GM12872 (cell line): ENCODE measurements at regions not wholly inside any gene's neighbourhood (a gene's known extent, or its start where the extent isn't known, plus 50 kb on each side); places are given as distances from the start of the nearest gene placed in this dataset.

ENCODE experiments used
- TF ChIP-seq, protein P1 (sequence below): IDR thresholded peaks from 3 replicates; pipeline ENCODE4 v1.5.1; 2011; ENCODE audit warnings: low read depth, mild to moderate bottlenecking, low read length, moderate library complexity; ENCODE audit not compliant: insufficient read depth

- TF ChIP-seq, protein P1, sequence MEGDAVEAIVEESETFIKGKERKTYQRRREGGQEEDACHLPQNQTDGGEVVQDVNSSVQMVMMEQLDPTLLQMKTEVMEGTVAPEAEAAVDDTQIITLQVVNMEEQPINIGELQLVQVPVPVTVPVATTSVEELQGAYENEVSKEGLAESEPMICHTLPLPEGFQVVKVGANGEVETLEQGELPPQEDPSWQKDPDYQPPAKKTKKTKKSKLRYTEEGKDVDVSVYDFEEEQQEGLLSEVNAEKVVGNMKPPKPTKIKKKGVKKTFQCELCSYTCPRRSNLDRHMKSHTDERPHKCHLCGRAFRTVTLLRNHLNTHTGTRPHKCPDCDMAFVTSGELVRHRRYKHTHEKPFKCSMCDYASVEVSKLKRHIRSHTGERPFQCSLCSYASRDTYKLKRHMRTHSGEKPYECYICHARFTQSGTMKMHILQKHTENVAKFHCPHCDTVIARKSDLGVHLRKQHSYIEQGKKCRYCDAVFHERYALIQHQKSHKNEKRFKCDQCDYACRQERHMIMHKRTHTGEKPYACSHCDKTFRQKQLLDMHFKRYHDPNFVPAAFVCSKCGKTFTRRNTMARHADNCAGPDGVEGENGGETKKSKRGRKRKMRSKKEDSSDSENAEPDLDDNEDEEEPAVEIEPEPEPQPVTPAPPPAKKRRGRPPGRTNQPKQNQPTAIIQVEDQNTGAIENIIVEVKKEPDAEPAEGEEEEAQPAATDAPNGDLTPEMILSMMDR, result no peak
These were observed 254.4 kb upstream of the NCKAP5 start for GRCh38 chr2:133822517-133823225.

DNA sequence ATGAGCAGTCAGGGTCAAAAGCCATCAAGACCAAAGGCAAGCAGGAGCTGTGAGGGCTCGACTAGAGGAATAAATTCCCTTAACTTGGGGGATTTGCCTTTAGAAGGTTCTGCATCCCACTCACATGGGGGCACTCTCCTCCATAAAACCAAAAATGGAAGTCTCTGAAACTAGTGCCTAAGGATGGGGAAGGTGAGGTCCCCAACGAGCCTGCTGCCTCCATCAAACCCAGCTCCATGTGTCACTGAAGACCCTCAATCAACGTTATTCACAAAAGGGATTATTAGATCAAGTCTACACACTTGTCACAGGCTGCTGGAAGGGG lies 254.9 kb upstream of the NCKAP5 start:
- TF ChIP-seq, protein P1, result no peak

- TF ChIP-seq, protein P1, result no peak
These were observed 256.6 kb upstream of the NCKAP5 start for GRCh38 chr2:133824869-133825268.

- TF ChIP-seq, protein P1, result no peak
These were observed 257.5 kb upstream of the NCKAP5 start for GRCh38 chr2:133825778-133826177.

DNA sequence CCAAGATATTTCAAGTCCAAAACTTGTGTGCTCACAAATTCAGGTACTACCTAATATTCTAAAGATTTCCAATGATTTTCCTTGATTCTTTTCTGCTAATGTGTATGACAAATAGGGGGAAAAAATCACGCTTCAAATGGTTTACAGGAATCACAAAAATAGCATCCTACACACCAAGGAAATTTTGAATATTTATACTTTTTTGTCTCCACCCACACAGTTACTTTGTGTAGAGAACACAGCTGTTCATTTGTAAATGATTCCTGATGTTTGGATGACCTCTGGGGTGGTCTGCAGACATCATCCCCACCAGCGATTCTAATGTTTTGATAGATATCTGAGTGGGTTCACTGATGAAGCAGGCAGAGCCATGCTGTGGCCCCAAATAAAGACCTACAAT lies 260.6 kb upstream of the NCKAP5 start:
- TF ChIP-seq, protein P1, result no peak

DNA sequence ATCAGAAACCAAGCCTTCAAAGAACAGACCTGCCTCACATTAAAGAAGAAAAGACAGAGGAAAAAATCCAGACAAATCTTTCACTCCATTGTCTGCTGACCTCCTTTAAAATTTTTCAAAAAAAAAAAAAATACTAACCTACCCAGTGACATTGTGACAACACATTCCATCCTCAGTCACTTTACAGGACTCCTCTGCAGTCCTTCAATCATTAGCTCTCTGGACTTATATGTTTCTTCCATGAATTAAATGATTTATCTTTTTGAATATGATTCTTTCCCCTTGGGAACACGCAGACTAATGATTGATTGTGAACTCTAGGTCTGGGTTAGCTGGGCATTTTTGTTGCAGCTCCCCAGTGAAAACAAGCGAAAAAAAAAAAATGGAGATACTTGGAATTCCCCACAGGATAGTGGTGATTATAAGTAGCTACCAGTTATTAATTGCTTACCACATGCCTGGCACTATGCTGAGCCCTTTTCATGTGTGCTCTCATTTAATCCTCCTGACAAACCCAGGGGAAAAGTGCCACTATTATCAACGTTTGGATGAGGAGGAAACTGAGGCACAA lies 261.3 kb upstream of the NCKAP5 start:
- TF ChIP-seq, protein P1, result no peak

- TF ChIP-seq, protein P1, result no peak
These were observed 265.5 kb upstream of the NCKAP5 start for GRCh38 chr2:133833746-133834145.
